H1 (cell line): ENCODE measurements at regions not wholly inside any gene's neighbourhood (a gene's known extent, or its start where the extent isn't known, plus 50 kb on each side); places are given as distances from the start of the nearest gene placed in this dataset.

Experiments used
- CTCF ChIA-PET: fragments of 300-600 bp; sonication (Branson Sonifier 250); formaldehyde crosslinking; loops from one replicate; lab custom pipeline; 2021; ENCODE audit not compliant: partially characterized antibody; lab: Charles Lee
- POLR2A ChIA-PET: fragments of 300-600 bp; sonication (Branson Sonifier 250); formaldehyde crosslinking; loops from one replicate; lab custom pipeline; 2021; ENCODE audit warnings: inconsistent platforms; ENCODE audit not compliant: partially characterized antibody; lab: Charles Lee
- DNase-seq, 2 experiments: peaks; one replicate each; pipeline versions ENCODE4 v3.0.0 to v3.0.0-alpha.2; 2010 to 2022; ENCODE audit warnings: low spot score in 2 of 2, low read depth in 1 of 2, mixed read lengths in 1 of 2
- FAIRE-seq: peaks from 2 replicates; lab custom pipeline; 2011; peaks lifted over from hg19 to GRCh38; lab: Jason Lieb, UNC
- H2AFZ ChIP-seq: 2 replicates; pipeline ENCODE4 v1.8.1; 2012; ENCODE audit warnings: low read length, inconsistent platforms
- H2AK5ac ChIP-seq: 2 replicates; pipeline ENCODE4 v1.6.1; 2013; ENCODE audit warnings: low read depth, low read length
- H2BK120ac ChIP-seq: replicated peaks from 2 replicates; pipeline ENCODE3; 2013; ENCODE audit warnings: low read depth, low read length, inconsistent platforms
- H2BK12ac ChIP-seq: 2 replicates; pipeline ENCODE4 v1.6.1; 2013; ENCODE audit warnings: low read depth, low read length
- H2BK15ac ChIP-seq: 2 replicates; pipeline ENCODE4 v1.6.1; 2013; ENCODE audit warnings: low read length
- H2BK20ac ChIP-seq: 2 replicates; pipeline ENCODE4 v1.6.1; 2013; ENCODE audit warnings: low read length
- H2BK5ac ChIP-seq: 2 replicates; pipeline ENCODE4 v1.6.1; 2013; ENCODE audit warnings: low read depth, low read length
- H3K14ac ChIP-seq: 2 replicates; pipeline ENCODE4 v1.6.1; 2013; ENCODE audit warnings: inconsistent platforms; ENCODE audit not compliant: insufficient read length
- H3K18ac ChIP-seq: 2 replicates; pipeline ENCODE4 v1.6.1; 2013; ENCODE audit warnings: low read length; ENCODE audit errors: extremely low read depth
- H3K23ac ChIP-seq: 2 replicates; pipeline ENCODE4 v1.6.1; 2013; ENCODE audit warnings: inconsistent platforms; ENCODE audit not compliant: insufficient read length
- H3K23me2 ChIP-seq: 2 replicates; pipeline ENCODE4 v1.6.1; 2013; ENCODE audit warnings: low read depth, low read length
- H3K27ac ChIP-seq: 2 replicates; pipeline ENCODE4 v1.6.1; 2011; ENCODE audit warnings: low read depth, low read length, inconsistent platforms
- H3K27me3 ChIP-seq, 4 experiments: replicated peaks in 1 of 4; 1 replicate in 1 of 4; 2 replicates in 3 of 4; pipeline versions ENCODE4 v1.6.1 to v1.8.1; 2011 to 2013; ENCODE audit warnings: low read length in 3 of 4, mild to moderate bottlenecking in 3 of 4, inconsistent platforms in 2 of 4, mixed read lengths in 2 of 4, moderate library complexity in 1 of 4; ENCODE audit not compliant: control insufficient read depth in 3 of 4, insufficient read depth in 3 of 4; ENCODE audit errors: extremely low read depth in 1 of 4
- H3K36me3 ChIP-seq, 4 experiments: 2 replicates each; pipeline versions ENCODE4 v1.6.1 to v1.8.1; 2011 to 2013; ENCODE audit warnings: mild to moderate bottlenecking in 4 of 4, low read length in 3 of 4, moderate library complexity in 2 of 4, control low read depth in 1 of 4, inconsistent platforms in 1 of 4; ENCODE audit not compliant: insufficient read depth in 4 of 4, control insufficient read depth in 2 of 4
- H3K4ac ChIP-seq: replicated peaks from 2 replicates; pipeline ENCODE3; 2013; ENCODE audit warnings: low read length, low read depth, mixed read lengths, inconsistent platforms; ENCODE audit not compliant: insufficient read length
- H3K4me1 ChIP-seq, 4 experiments: replicated peaks in 1 of 4; 1 replicate in 1 of 4; 2 replicates in 3 of 4; pipeline versions ENCODE4 v1.6.1 to v1.8.1; 2011 to 2013; ENCODE audit warnings: low read length in 3 of 4, inconsistent platforms in 2 of 4, mixed read lengths in 1 of 4; ENCODE audit not compliant: insufficient read depth in 4 of 4, control insufficient read depth in 3 of 4
- H3K4me2 ChIP-seq, 2 experiments: 2 replicates each; pipeline versions ENCODE4 v1.6.1 to v1.8.1; 2011 to 2013; ENCODE audit warnings: low read depth in 2 of 2, low read length in 2 of 2, control low read depth in 1 of 2, inconsistent platforms in 1 of 2, mild to moderate bottlenecking in 1 of 2; ENCODE audit not compliant: insufficient read depth in 1 of 2
- H3K4me3 ChIP-seq, 4 experiments: fragments of 200-600, 300-600 bp in 1 of 4; sonication (generic), shearing (Covaris generic), sonication (Bioruptor Twin) in 1 of 4; 2 replicates each; pipeline versions ENCODE4 v1.5.1 to v1.8.1; 2011 to 2016; ENCODE audit warnings: low read length in 4 of 4, low read depth in 3 of 4, control low read depth in 2 of 4, inconsistent platforms in 2 of 4, mild to moderate bottlenecking in 2 of 4, mixed read lengths in 1 of 4, moderate library complexity in 1 of 4; ENCODE audit not compliant: insufficient read depth in 2 of 4; ENCODE audit errors: extremely low read depth in 1 of 4
- H3K56ac ChIP-seq: replicated peaks from 2 replicates; pipeline ENCODE3; 2013; ENCODE audit warnings: low read depth, mild to moderate bottlenecking, mixed read lengths, low read length, inconsistent platforms; ENCODE audit not compliant: insufficient read length
- H3K79me1 ChIP-seq: 2 replicates; pipeline ENCODE4 v1.6.1; 2013; ENCODE audit warnings: low read depth, low read length, control low read depth
- H3K79me2 ChIP-seq, 2 experiments: 2 replicates each; pipeline versions ENCODE4 v1.6.1 to v1.8.1; 2012 to 2013; ENCODE audit warnings: low read length in 2 of 2, mild to moderate bottlenecking in 2 of 2, inconsistent platforms in 1 of 2; ENCODE audit not compliant: insufficient read depth in 2 of 2, control insufficient read depth in 1 of 2
- H3K9ac ChIP-seq, 4 experiments: replicated peaks in 1 of 4; 1 replicate in 1 of 4; 2 replicates in 3 of 4; pipeline versions ENCODE4 v1.6.1 to v1.8.1; 2011 to 2013; ENCODE audit warnings: low read depth in 3 of 4, low read length in 3 of 4, control low read depth in 2 of 4, mild to moderate bottlenecking in 2 of 4, moderate library complexity in 2 of 4, inconsistent platforms in 1 of 4; ENCODE audit errors: extremely low read depth in 1 of 4
- H3K9me3 ChIP-seq, 2 experiments: 2 replicates each; pipeline versions ENCODE4 v1.6.1 to v1.8.1; 2012 to 2013; ENCODE audit warnings: mild to moderate bottlenecking in 2 of 2, moderate library complexity in 2 of 2, control low read depth in 1 of 2, inconsistent platforms in 1 of 2, low read depth in 1 of 2, low read length in 1 of 2, mixed read lengths in 1 of 2; ENCODE audit not compliant: insufficient read depth in 2 of 2
- H4K20me1 ChIP-seq, 2 experiments: replicated peaks in 1 of 2; 2 replicates each; pipeline versions ENCODE3 to v1.8.1; 2011 to 2013; ENCODE audit warnings: inconsistent platforms in 2 of 2, low read length in 2 of 2, mild to moderate bottlenecking in 1 of 2; ENCODE audit not compliant: insufficient read depth in 2 of 2, control insufficient read depth in 1 of 2
- H4K5ac ChIP-seq: 2 replicates; pipeline ENCODE4 v1.6.1; 2013; ENCODE audit warnings: low read length, low read depth, mixed read lengths, inconsistent platforms; ENCODE audit not compliant: insufficient read length
- H4K8ac ChIP-seq: 2 replicates; pipeline ENCODE4 v1.8.0; 2013; ENCODE audit warnings: mild to moderate bottlenecking, moderate library complexity, low read length, inconsistent platforms; ENCODE audit not compliant: insufficient read depth; ENCODE audit errors: extremely low read depth
- H4K91ac ChIP-seq: replicated peaks from 2 replicates; pipeline ENCODE3; 2013; ENCODE audit warnings: low read length, mixed read lengths, inconsistent platforms; ENCODE audit not compliant: insufficient read length
- EZH2 ChIP-seq: fragments of 200-600 bp; sonication (generic); IDR thresholded peaks from 2 replicates; pipeline ENCODE4 v1.7.1; 2012; ENCODE audit warnings: low read depth, mild to moderate bottlenecking, moderate library complexity, low read length, inconsistent platforms; ENCODE audit not compliant: severe bottlenecking
- YY1 ChIP-seq: IDR thresholded peaks from 2 replicates; pipeline ENCODE4 v1.6.1; 2011; ENCODE audit warnings: low read depth, mild to moderate bottlenecking, low read length
- WGBS, 2 experiments: shearing (Covaris generic) in 1 of 2; methylation state at CpG; one replicate each; pipeline versions ENCODE4 v1.1.6 to v1.1.7; 2013 to 2015; ENCODE audit warnings: low lambda C conversion rate in 2 of 2, mixed read lengths in 2 of 2, inconsistent platforms in 1 of 2, low coverage in 1 of 2, missing lambda C conversion rate in 1 of 2; ENCODE audit not compliant: insufficient replicate concordance in 2 of 2, insufficient coverage in 1 of 2, insufficient read length in 1 of 2; ENCODE audit errors: extremely low coverage in 1 of 2, missing lambda C conversion rate in 1 of 2; 5-methylcytosine and 5-hydroxymethylcytosine counted together

GRCh38 chr3:8371960-8372463, 129.6 kb upstream of the LMCD1 start:
- no peak for FAIRE-seq
- no peak overlapping the region for H2BK5ac ChIP-seq
- H3K79me2 ChIP-seq: no peaks in the 10 kb centered on the region
- no peak overlapping the region for H3K4ac ChIP-seq
- no peak overlapping the region for H3K14ac ChIP-seq
- no peaks in the 10 kb centered on the region for H4K20me1 ChIP-seq
- WGBS, 2 experiments: 65% methylated on average over 7 of the region's 7 CpGs; no CpG with 5 or more reads in 1 of the 2 experiments
- TF ChIP-seq YY1 (peak; percentile 66; the same call in 1 of the 2 replicates), EZH2 (no peak)
- H4K91ac ChIP-seq: no peak overlapping the region
- H3K56ac ChIP-seq: no peak overlapping the region
- no peak overlapping the region for H2BK15ac ChIP-seq
- CTCF ChIA-PET: interaction anchor here (0.7 to 1.2 kb wide), 3 partner anchors 10 to 52 kb away, joined by 3 read pairs; no protein-coding TSS in a partner anchor
- no peak overlapping the region for H3K4me2 ChIP-seq
- no peak overlapping the region for H3K23ac ChIP-seq
- H4K5ac ChIP-seq: no peak overlapping the region
- H3K9me3 ChIP-seq: no peaks in the 10 kb centered on the region
- H2AK5ac ChIP-seq: no peak overlapping the region
- H3K79me1 ChIP-seq: no peaks in the 10 kb centered on the region
- no peak overlapping the region for H3K9ac ChIP-seq
- H3K27ac ChIP-seq: no peak overlapping the region
- no peaks in the 10 kb centered on the region for H3K27me3 ChIP-seq
- no peaks in the 10 kb centered on the region for H3K23me2 ChIP-seq
- DNase-seq: no peak
- H2BK120ac ChIP-seq: no peak overlapping the region
- H3K4me1 ChIP-seq: 0 out of 7 replicates have a peak, but pooled peaks cover 0 to 4% (median 0%) of the 10 kb centered on the region in 4 experiments
- no peak overlapping the region for H2BK20ac ChIP-seq
- H3K18ac ChIP-seq: no peak overlapping the region
- no peak overlapping the region for H3K4me3 ChIP-seq
- no peak overlapping the region for H4K8ac ChIP-seq
- POLR2A ChIA-PET: no interaction called here
- no peak overlapping the region for H2AFZ ChIP-seq
- H3K36me3 ChIP-seq: no peaks in the 10 kb centered on the region
- no peak overlapping the region for H2BK12ac ChIP-seq
